SK-MEL-5 (cell line): ENCODE measurements at regions not wholly inside any gene's neighbourhood (a gene's known extent, or its start where the extent isn't known, plus 50 kb on each side); places are given as distances from the start of the nearest gene placed in this dataset.

ENCODE experiments used
- DNase-seq: peaks from one replicate; pipeline ENCODE4 v3.0.0-alpha.2; 2016; ENCODE audit warnings: low read depth, low spot score
- in situ Hi-C: cut with HindIII; loops from 2 replicates; pipeline ENCODE4 v1.10.0; 2016; ENCODE audit warnings: low sequenced_read_pairs, high pct_unique_total_duplicates, low pct_unique_long_range_greater_than_20kb

- no peak for DNase-seq
- in situ Hi-C loops = no loop called here
Observed at GRCh38 chr3:168493412-168494205, 397.9 kb upstream of the GOLIM4 start.

GRCh38 chr3:168490981-168491380 is 395.3 kb upstream of the GOLIM4 start:
- in situ Hi-C loops = no loop called here
- DNase-seq = no peak

GRCh38 chr3:168489301-168489700 is 393.6 kb upstream of the GOLIM4 start:
- DNase-seq = no peak
- in situ Hi-C loops = no loop called here

GRCh38 chr3:168485936-168486335 is 390.2 kb upstream of the GOLIM4 start:
- in situ Hi-C loops = no loop called here
- DNase-seq = no peak

- in situ Hi-C loops = no loop called here
- DNase-seq = no peak
Observed at GRCh38 chr3:168476360-168476980, 380.7 kb upstream of the GOLIM4 start.

GRCh38 chr3:168475704-168476103 is 380.0 kb upstream of the GOLIM4 start:
- no peak for DNase-seq
- in situ Hi-C loops = no loop called here

GRCh38 chr3:168473334-168473890 is 377.7 kb upstream of the GOLIM4 start:
- in situ Hi-C loops = no loop called here
- no peak for DNase-seq

- in situ Hi-C loops = no loop called here
- DNase-seq = no peak
Observed at GRCh38 chr3:168472783-168473182, 377.1 kb upstream of the GOLIM4 start.

- in situ Hi-C loops = no loop called here
- peak; percentile 5 for DNase-seq
Observed at GRCh38 chr3:168470380-168470779, 374.7 kb upstream of the GOLIM4 start.

GRCh38 chr3:168469436-168469835 is 373.7 kb upstream of the GOLIM4 start:
- in situ Hi-C loops = no loop called here
- no peak for DNase-seq

- DNase-seq = peak; percentile 52
- in situ Hi-C loops = no loop called here
Observed at GRCh38 chr3:168467115-168467714, 371.5 kb upstream of the GOLIM4 start.

- in situ Hi-C loops = no loop called here
Observed at GRCh38 chr3:168461793-168462192, 366.1 kb upstream of the GOLIM4 start.

GRCh38 chr3:168459226-168459784 is 363.6 kb upstream of the GOLIM4 start:
- DNase-seq = no peak
- in situ Hi-C loops = no loop called here

More at GRCh38 chr3:168461793-168462192, 366.1 kb upstream of the GOLIM4 start:
- DNase-seq = no peak

GRCh38 chr3:168457954-168458539 is 362.3 kb upstream of the GOLIM4 start:
- in situ Hi-C loops = no loop called here

GRCh38 chr3:168455814-168456213 is 360.1 kb upstream of the GOLIM4 start:
- DNase-seq = no peak
- in situ Hi-C loops = no loop called here

More at GRCh38 chr3:168457954-168458539, 362.3 kb upstream of the GOLIM4 start:
- no peak for DNase-seq

GRCh38 chr3:168453623-168454022 is 357.9 kb upstream of the GOLIM4 start:
- DNase-seq = no peak
- in situ Hi-C loops = no loop called here

GRCh38 chr3:168443965-168444364 is 348.2 kb upstream of the GOLIM4 start:
- in situ Hi-C loops = no loop called here

GRCh38 chr3:168442502-168442901 is 346.8 kb upstream of the GOLIM4 start:
- in situ Hi-C loops = no loop called here
- DNase-seq = no peak

More at GRCh38 chr3:168443965-168444364, 348.2 kb upstream of the GOLIM4 start:
- no peak for DNase-seq
